CD4-positive, alpha-beta T cell treated with Interferon alpha-2 for 1 hour (primary cell): ENCODE measurements at regions not wholly inside any gene's neighbourhood (a gene's known extent, or its start where the extent isn't known, plus 50 kb on each side); places are given as distances from the start of the nearest gene placed in this dataset.

Experiments used
- DNase-seq, 2 donors: peaks; one replicate each; pipeline ENCODE4 v3.0.0-alpha.2; 2020 to 2022

- DNase-seq: no peak
These were observed 108.8 kb upstream of the GPR149 start for GRCh38 chr3:154538566-154539360.

DNA sequence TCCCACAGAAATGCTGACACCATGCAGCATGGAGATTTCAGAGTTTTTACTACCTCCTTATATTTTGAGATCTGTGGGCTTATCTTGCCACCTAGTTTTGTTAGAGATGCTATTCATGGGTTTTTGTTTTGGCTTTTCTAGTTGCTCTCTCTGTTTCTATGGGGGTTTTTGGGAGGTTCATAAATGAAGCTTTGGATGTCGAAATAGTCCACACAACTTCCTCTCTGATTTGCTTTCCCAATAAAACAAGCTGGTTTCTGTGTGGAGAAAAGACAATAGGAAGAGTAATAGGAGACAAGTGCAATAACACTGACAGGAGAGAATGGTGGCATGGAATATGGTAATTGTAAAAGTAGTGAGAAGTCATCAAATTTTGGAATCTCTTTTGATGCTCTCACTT, 106.8 kb upstream of the GPR149 start:
- DNase-seq: no peak

DNA sequence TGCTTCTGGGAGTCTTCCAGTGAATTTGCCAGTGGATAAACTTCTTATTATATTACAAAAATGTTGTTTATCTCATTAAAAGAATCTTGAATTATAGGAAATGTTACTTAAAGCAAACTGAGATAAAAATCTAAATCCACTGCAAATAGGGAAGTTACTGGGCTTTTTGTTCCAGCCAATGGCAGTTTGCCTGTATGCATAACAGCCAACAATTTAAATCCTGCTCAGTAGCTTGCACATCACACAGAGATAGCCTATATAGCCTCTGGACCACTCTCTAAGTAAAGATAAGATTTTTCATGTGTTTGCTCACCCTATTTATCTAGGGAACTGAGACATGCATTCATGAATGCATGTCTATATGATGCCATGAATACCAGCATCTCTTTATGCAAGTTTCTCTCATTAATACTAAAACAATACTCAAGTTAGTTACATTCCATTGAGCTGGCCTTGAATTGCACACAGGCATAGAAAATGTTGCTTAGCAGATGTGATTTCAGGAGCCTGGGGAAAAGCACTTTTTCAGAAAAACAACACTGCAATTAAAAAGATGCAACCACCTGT, 92.1 kb upstream of the GPR149 start:
- DNase-seq: no peak

GRCh38 chr3:154517404-154517803, 87.4 kb upstream of the GPR149 start:
- DNase-seq: no peak

DNA sequence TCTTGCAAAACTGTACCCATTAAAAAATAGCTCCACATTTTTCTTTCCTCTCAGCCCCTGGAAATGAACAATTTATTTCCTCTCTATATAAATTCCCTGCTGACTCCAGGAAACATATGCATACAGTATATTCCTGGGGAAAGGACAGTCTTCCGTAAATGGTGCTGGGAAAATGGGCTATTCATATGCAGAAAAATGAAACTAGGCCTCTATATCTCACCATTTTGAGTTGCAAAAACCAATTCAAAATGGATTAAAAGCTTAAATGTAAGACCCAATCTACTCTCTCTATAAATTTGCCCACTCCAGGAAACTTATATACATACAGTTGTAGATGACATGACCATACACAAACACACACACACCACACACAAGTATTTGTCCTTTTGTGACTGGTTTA, 85.9 kb upstream of the GPR149 start:
- no peak for DNase-seq

GRCh38 chr3:154510780-154511179, 80.8 kb upstream of the GPR149 start:
- no peak for DNase-seq

GRCh38 chr3:154507727-154508126, 77.7 kb upstream of the GPR149 start:
- DNase-seq: no peak

DNA sequence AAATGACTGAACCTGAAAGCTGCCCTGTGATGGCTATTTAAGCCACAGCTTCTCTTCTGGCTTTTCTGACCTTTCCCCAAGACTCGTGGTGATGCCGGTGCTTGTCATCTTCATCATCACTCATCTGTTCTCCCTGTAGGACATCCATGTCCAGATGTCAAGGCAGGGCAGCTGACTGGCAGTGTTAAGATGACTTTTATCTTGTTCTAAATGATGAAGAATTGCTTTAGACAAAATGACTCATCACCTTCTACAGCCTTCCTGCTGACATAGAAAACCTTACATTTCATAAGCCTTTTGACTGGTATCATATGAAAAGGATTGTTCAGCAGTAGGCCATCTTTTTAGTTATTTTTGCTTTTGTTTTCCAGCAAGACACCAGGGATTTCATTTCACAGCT, 67.0 kb upstream of the GPR149 start:
- DNase-seq: no peak

GRCh38 chr3:154496540-154496939, 66.5 kb upstream of the GPR149 start:
- DNase-seq: no peak

- no peak for DNase-seq
These were observed 57.0 kb upstream of the GPR149 start for GRCh38 chr3:154486949-154487348.

GRCh38 chr3:154482507-154482906, 52.5 kb upstream of the GPR149 start:
- no peak for DNase-seq

DNA sequence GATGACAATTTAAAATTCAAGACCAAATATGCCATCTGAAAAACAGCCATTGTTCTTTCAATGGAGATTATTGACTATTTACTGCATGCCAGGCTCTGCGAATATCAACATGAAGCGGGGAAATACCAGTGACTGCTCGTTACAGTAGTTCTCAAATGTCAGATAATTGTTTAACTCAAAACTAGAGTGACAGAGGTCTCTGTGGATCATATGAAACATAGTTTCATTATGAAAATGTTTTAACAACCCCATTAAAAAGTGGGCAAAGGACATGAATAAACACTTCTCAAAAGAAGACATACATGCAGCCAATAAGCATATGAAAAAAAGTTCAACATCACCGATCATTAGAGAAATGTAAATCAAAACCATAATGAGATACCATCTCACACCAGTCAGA, 50.0 kb upstream of the GPR149 start:
- no peak for DNase-seq
